Stimulated activated CD8-positive, alpha-beta memory T cell treated with anti-CD3 and anti-CD28 coated beads, Interleukin-15, amount 100 ng/mL, for 1 hour (primary cell): ENCODE measurements at regions not wholly inside any gene's neighbourhood (a gene's known extent, or its start where the extent isn't known, plus 50 kb on each side); places are given as distances from the start of the nearest gene placed in this dataset.
"Not testable (repeated sequence)": the region's sequence is repeated elsewhere in the genome, so short reads cannot be mapped to it uniquely, and the experiment has no call there.

Experiments
- DNase-seq: peaks from one replicate; pipeline ENCODE4 v3.0.0-alpha.2; 2020; ENCODE audit warnings: low read depth

DNA sequence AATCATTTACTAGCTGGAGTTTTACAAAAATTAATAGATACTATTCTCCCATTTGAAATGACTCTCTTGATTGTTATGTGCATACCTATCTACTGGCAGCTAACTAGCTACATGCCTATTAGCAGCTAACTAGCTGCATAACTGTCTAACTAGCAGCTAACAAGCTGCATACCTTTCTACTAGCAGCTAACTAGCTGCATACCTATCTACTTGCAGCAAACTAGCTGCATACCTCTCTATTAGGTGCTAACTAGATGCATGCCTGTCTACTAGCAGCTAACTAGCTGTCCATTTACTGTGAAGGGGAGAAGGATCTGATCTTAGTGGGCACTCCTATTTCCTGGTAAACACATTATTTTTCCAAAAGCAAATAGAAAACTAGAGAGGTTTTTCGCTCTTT lies 439.4 kb upstream of the PFKP start:
- no peak for DNase-seq

DNA sequence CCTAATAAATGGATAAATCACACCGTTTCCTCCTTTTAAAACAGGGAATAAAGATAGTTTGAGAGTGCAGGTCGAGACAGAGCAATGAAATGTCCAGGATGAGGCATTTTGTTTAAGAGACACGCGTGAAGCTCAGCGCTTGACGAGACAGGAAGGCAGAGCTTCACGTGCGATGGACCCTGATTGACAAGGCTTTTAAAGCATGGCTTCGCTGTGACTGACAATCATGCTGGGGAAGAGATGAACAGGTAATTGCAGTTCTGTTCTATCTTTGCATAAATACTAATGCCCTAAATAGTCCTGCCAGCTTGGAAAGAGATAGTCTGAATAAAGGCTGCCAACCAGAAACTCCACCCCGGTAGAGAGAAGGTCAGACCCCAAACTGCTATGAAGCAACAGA lies 442.3 kb upstream of the PFKP start:
- no peak for DNase-seq

DNA sequence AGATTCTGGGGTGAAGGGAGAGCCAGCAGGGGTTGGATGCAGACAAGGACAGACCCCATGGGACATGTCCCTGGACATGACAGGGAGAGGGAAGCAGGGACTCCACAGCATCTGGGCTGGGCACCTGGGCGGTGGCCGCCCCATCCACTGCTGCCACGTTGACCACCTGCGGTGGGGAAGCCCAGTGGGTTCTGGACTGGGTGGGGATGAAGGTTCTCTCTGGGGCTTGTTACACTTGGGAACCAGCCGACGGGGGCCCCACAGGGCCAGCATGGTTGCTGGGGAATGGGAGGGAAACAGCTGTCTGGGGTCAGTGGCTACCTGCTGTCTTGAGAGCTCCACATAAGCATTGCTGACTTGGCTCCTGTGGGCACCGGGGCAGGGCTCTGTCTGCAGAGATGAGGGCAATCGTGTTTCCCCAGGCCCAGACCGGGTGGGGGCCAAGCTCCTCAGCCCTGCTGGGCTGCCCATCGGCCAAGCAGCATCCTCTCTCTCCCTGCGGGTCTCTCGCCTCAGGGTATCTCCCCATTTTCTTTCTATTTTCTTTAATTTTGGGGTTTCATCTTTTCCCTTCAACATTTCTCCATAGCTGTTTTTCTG lies 443.6 kb upstream of the PFKP start:
- DNase-seq: no peak

DNA sequence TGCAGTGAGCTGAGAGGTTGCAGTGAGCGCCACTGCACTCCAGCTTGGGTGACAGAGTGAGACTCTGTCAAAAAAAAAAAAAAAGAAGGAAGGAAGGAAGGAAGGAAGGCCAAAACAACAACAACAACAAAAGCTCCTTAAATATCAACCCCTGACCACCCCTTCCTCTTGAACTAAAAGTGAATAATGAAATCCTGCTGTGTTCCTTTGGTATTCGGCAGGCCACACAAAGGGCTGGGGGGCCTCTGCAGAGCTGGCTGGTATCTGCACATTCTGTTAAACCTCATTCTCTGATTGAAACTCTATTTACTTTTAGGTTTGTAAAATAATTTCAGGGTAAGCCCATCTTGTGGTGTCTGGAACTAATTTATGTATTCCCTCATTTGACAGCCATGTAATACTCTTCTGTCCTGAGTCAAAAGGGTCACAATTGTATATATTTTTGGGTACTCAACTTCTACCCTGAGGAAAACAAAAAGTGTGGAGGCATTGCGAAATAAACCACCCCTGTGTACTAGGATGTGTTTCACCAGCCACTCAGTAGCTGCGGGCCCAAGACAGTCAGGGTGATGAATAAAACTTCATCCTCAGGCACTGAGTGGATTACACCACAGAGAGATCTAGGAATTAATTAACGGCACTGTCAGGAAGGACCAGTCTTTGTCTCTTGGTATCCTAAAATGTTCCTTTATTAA lies 446.4 kb upstream of the PFKP start:
- no peak for DNase-seq

DNA sequence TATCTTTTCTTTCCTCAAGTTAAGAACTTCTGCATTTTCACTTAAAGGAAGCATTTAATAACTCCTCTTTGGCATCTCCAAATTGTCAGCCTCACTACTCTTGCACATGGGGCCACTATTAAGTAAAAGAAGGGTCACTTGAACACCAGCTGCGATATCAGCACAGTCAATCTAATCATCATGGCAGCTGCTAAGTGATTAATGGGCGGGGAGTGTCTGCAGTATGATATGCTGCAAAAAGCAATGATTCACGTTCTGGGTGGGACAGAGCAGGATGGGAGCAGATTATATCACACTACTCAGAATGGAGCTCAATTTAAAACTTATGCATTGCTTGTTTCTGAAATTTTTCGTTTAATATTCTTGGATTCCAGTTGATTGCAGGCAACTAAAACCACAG lies 447.4 kb upstream of the PFKP start:
- no peak for DNase-seq

DNA sequence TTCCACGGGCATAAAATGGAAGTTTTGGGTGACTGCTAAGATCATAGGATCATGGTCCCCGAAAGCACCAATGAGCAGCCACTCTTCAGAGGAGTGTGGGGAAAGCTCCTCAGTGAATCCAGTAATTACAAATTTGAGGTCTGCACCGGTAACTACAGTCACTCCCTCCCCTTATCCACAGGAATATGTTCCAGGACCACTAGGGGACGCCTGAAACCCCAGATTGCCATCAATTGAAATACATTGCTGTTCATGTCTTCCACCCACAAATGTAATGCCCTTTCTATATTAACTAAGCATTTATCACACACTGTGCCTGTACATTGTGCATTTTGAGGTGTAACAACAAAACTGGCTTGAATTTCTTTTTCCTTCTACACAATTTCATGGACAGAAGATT lies 447.9 kb upstream of the PFKP start:
- no peak for DNase-seq

DNA sequence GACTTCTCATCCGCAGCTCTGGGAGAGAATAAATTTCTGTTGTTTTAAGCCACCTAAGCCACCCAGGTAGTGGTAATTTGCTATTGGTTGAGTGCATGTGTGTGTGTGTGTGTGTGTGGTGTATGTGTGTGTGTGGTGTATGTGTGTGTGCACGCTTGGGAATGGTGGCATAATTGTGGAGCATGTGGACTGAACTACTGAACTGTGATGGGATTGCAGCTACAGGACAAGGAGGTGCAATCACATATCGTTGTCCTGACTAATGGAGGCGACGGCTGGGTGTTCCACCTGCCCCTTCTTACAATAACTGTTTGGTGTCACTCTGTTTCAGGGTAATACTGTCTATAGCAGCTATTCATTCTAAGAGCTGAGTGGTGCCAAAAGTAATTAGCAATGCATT lies 448.7 kb upstream of the PFKP start:
- no peak for DNase-seq

DNA sequence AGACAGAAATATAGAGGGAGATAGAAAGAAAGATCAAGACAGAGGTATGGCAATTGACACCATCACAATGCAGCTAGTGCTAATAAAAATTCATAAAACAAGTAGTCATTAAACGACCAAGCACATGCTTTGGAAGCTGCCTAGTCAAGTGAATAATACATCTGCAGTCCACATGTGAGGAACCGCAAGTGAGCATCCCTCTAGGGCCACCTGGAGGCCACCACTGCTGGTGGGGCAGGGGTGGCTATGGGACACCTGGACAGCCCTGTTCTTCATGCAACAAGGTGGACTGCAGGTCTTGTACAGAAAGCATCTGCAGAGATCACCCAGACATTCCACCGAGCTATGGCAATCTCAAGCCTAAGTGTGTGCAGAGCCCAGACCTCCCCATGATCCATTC lies 451.1 kb upstream of the PFKP start:
- DNase-seq: no peak

DNA sequence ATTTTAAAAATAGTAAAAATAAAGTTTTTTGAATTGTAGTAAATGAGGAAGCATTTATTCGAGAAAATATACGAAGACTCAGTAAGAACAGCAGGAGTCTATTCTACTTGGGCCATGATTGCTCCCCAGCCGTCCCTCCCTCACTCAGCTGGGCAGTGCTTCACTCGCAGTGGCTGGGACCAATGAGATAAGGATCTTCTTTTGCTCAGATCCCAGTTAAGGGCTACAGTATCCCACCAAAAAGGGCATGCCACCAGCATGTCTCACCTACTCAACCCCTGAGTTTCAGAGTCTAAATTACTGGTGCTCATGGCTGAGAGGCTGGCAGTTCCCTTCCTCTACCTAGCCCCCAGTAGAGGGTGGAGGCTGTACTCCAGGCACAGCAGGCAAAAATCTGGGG lies 455.7 kb upstream of the PFKP start:
- no peak for DNase-seq

DNA sequence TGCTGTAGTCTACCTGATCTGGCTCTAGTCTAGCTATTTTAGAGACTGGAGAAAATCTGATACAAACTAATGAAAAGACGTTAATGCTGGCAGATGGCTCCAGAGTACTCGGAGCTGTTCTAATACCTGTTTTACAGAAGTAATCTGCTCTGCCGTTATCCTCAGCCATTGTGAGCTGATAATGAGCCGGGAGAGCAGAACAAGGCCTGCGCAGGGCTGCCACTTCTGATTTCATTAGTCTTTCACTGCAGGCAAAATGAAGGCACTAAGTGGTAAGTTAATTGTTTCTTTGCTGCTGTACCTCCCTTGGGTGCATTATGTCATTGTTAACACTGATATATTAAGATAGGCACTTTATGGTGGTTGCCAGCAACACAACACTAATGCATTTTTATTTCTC lies 456.4 kb upstream of the PFKP start:
- DNase-seq: no peak

DNA sequence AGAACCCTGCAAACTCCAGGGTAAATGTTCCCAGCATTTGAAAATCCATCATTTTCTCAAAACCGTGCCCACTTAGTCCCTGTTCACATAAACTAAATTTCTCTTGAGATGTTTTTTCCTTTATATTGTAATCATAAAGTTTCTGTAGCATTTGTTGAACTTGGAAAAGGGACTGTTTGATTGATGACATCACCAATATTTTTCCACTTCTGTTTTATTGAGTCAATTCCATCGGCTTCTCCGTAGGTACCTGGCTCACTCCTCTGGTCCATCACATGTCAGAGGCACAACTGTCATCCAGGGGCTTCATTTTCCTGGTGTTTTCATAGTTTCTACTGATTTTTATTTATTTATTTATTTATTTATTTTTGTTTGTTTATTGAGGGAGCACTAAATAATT lies 462.5 kb upstream of the PFKP start:
- no peak for DNase-seq

DNA sequence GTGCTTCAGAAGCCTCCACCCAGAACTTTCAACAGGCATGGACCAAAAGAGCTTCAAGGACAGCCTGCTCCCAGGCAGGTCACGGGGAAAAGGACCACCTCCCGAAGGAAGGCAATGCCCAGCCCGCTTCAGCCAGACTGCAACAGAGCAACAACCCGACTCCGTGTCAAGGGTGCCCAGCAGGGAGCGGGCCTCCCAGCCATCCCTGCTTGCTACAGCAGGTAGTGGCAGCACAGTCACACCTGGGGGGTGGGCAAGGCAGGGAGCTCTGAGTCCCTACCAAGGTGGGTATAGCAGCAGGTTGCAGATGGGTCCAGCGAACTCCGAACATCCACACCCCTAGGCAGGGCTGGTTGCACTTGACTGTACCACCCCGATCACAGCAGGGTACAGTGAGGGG lies 467.8 kb upstream of the PFKP start:
- no peak for DNase-seq

DNA sequence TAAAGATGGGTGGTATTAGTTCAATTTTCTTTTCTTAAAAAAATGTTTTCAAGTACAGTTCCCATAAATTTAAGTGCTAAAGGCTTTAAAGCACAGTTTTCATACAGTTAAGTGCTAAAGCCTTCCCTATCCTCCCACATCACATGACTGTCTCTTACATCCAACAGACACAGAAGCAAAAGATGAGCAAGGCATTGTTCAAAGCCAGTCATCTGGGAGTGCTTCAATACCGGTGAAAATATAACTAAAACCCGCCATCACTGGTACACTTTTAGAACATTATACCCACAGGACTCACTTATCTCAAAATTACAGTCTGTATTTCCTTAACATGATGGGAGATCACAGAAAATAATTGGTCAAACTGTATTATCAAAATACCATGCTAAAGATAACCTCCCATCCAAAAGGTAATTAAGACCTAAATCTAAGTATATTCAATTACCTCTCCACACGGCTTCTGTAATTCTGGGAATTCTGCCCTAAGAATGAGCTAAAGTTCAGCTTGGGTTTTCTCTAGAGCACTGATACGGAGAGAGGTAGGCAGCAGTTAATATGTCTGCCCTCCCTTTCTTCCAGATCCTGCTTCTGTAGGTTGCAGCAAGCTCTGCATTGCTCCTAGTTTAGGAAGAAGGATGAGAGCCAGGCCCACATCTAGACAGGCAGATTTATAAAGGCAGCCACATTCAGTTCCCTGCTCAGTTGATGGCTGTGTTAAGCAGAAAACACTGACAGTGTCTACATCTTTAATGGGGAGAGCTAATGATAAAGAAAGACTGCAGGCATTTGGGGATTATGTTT lies 474.8 kb upstream of the PFKP start:
- no peak for DNase-seq

DNA sequence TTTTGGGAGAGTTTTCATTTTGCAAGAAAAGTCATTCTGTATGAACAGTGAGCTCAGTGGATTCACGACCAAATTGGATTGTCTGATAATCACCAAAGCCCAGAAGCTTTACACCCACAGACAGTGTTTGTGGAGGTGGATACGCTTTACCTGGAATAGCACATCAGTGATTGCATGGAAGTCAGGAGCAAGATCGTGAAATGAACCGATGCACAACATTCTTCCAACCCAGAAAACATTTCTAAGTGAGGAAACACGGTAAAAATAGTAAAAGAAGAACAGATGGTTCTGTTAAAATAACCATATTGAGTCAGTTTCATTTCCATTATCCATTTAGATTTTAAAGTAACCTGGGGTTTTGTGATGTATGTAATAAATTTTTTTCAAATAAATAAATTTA lies 478.2 kb upstream of the PFKP start:
- DNase-seq: no peak

DNA sequence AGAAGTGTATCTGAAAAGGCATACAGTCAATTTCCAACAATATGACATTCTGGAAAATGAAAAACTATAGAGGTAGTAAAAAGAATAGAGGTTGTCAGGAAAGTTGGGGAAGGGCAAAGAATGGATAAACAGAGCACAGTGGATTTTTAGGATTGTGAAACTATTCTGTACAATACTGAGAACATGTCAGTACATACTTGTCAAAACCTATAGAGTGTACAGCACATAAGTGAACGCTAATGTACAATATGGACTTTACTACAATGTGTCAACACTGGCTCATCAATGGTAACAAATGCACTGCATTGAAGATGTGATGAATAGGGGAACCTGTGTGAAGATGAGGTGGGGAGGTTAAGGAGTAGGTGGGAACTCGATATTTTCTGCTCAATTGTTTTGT lies 483.0 kb upstream of the PFKP start:
- no peak for DNase-seq

DNA sequence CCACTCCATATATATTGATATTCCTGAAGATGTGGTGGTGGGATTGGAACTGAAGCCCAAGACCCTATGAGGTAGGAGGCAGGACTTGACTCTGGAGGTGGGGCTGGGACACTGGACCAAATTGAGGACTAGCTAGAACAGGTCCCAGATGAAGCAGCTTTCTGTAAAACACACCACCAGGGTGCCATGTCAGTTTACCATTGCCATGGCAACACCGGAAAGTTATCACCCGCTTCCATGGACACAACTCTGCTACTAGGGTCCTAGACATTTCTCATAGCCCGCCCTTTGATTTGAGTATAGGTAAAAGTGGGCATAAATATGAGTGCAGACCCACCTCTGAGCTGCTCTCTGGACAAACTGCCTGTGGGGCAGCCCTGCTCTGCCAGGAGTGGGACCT lies 490.5 kb upstream of the PFKP start:
- DNase-seq: no peak

DNA sequence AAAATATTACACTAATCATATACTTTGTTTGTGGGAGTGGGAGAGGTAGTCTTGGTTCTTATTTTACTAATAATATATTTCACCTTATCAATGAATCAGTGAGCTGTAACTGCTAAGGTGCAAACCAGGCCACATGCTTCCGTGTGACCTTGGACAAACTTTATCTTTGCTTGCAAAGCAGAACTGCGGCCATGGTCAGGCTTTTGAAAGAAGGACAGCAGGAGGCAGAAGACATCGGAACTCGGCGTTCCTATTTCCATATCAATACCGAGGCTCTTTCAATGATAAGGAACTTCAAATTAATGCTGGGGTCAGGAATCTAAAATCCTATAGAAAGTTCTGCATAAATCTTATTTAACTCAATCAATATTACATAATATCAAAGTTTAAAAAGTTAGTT lies 491.9 kb upstream of the PFKP start:
- no peak for DNase-seq

DNA sequence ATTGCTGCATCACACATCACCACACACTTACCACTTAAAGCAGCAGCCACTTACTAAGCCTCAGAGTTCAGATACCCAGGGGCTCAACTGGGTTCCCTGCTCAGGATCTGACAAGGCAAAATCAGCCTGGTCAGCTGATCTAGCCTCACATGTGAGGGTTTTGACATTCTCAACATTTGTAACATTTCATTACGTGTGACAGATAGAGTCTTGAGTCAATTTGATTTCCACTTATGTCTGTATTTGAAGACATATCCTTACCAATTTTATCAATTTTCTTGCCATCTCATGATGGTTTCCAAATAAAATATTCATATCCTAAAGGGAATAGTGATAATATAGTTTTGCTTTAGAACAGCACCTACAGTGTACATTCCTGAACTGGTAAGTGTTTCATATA lies 494.7 kb upstream of the PFKP start:
- DNase-seq: no peak

DNA sequence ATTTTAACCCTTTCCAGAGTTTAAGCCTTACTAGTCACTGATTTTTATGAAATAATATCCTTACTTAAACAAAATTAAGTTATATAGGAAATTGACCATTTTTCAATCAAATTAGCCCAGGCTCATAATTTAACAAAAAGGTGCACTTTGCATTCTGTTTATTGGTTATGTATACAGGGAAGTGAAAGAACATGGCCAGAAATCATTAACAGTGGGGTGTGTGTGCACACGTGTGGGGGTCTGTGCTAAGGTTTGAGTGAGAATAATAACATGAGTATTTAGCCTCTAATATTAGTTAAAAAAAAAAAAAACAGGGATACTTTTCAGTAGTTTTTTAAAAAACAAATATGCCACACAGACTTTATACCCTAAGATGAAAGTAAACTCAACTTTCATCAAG lies 510.5 kb upstream of the PFKP start:
- DNase-seq: no peak

DNA sequence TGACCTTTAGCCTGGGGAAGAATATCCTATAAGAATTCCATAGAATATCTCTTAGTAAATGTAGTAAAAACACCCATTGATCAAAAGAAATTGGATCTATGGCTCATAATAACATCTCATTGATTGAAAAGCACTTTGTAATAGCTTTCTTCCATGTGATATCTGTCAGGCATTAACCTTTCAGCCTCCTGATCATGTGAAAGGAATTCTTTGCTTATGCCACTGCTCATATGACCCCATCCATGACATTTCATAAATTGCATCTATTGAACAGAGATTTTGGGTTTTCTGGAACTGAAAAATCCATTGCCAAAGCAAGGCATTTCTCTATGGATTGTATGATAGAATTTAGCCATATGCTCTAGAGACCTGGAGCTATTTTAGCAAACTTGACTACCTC lies 519.3 kb upstream of the PFKP start:
- no peak for DNase-seq

DNA sequence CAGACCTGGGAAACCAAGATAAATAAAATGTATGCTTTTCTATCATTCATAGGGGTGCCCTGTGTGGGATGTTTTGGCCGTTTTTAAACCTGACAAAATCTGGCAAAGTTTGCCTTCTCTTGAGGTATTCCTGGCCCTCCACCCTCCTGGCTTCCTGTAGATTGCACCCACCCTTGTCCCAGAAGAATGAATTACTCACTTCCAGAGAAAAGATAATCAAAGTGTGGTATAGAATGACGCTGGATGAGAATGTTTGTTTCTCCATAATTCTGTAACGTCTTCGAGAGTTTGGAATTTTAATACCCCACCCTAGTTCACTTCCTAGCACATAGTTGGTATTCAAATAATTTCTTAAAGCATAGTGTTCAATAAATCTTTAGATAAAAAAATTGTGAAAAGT lies 519.7 kb upstream of the PFKP start:
- no peak for DNase-seq

DNA sequence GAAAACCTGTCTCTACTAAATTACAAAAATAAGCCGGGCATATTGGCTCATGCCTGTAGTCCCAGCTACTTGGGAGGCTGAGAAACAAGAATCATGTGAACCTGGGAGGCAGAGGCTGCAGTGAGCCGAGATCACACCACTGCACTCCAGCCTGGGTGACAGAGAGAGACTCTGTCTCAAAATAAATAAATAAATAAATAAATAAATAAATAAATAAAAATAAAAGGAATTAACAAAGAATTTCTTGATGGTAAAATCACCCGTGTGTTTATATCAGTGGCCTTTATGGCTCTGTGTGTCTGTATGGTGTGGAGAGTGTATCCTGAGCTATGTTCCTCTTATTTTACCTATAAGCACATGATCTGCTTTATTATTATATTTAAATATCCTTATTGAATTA lies 520.5 kb upstream of the PFKP start:
- DNase-seq: not testable (repeated sequence)

DNA sequence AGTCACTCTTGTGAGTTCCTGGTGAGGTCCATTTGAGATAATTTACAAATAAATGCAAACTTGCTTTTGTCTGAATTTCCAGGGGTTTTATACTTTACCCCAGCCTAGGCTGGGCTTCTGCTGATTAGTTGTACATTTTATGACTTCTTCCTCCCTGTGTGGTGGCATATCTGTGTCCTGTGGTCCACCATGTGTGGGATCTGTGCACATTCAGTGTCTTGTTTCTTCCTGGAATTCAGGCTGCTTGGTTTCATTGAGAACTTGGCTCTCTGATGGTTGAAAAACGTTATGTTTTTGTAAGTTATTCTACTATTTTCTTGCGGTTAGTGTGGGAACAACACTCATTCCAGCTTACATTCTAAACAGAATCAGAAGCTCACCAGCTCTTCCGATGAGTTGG lies 523.4 kb upstream of the PFKP start:
- no peak for DNase-seq
